Neural progenitor cell (in vitro differentiated cells): ENCODE measurements at regions not wholly inside any gene's neighbourhood (a gene's known extent, or its start where the extent isn't known, plus 50 kb on each side); places are given as distances from the start of the nearest gene placed in this dataset.

Experiments used
- EZH2 ChIP-seq: fragments of 200-600 bp; sonication (generic); IDR thresholded peaks from 2 replicates; pipeline ENCODE4 v1.6.1; 2017; ENCODE audit warnings: antibody characterized with exemption, mild to moderate bottlenecking, moderate library complexity
- EZH2phosphoT487 ChIP-seq: fragments of 200-600 bp; sonication (generic); IDR thresholded peaks from 2 replicates; pipeline ENCODE4 v1.6.1; 2017; ENCODE audit warnings: antibody characterized with exemption
- TF ChIP-seq, protein P1 (sequence below): fragments of 200-600 bp; sonication (generic); IDR thresholded peaks from 2 replicates; pipeline ENCODE4 v1.5.1; 2017; ENCODE audit warnings: antibody characterized with exemption, mild to moderate bottlenecking

DNA sequence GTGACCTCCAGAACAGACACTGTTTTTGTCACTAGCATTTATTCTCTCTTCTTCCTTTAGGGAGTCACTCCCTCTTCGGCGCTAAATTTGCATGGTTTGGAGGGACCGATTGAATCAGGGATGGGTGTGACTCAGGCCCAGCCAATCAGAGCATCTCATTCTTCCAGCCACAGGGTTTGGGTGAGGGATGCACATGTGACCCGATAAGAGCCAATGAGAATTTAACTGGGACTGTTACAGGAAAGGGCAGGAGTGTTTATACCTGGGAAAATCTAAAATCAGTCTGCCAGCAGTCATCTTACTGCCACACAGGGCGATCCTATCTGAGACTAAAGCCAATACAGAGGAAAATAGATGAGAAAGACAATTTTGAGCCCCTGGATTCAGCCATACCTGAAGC lies 351.2 kb upstream of the ERCC4 start:
- TF ChIP-seq EZH2 (no peak), EZH2phosphoT487 (no peak)
- TF ChIP-seq, protein P1, sequence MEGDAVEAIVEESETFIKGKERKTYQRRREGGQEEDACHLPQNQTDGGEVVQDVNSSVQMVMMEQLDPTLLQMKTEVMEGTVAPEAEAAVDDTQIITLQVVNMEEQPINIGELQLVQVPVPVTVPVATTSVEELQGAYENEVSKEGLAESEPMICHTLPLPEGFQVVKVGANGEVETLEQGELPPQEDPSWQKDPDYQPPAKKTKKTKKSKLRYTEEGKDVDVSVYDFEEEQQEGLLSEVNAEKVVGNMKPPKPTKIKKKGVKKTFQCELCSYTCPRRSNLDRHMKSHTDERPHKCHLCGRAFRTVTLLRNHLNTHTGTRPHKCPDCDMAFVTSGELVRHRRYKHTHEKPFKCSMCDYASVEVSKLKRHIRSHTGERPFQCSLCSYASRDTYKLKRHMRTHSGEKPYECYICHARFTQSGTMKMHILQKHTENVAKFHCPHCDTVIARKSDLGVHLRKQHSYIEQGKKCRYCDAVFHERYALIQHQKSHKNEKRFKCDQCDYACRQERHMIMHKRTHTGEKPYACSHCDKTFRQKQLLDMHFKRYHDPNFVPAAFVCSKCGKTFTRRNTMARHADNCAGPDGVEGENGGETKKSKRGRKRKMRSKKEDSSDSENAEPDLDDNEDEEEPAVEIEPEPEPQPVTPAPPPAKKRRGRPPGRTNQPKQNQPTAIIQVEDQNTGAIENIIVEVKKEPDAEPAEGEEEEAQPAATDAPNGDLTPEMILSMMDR: no peak
